NCI-H345 (cell line): ENCODE measurements at regions not wholly inside any gene's neighbourhood (a gene's known extent, or its start where the extent isn't known, plus 50 kb on each side); places are given as distances from the start of the nearest gene placed in this dataset.
"Not testable (repeated sequence)": the region's sequence is repeated elsewhere in the genome, so short reads cannot be mapped to it uniquely, and the experiment has no call there.

Experiments
- DNase-seq: peaks from one replicate; lab custom pipeline; 2025; lab: John Stamatoyannopoulos, UW

DNA sequence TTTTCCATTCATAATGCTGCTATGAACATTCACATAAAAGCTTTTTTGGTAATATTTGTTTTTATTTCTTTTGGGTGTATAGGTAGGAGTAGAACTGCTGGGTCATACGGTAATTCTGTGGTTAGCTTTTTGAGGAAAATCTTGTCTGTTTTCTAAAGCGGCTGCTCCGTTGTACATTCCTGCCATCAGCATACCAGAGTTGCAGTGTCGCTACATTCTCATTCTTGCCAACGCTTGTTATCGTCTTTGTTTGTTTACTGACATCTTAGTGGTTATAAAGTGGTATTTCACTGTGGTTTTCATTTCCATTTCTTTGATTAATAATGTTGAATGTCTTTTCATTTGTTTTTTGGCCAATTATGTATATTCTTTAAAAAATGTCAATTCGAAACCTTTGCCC is 469.8 kb upstream of the ZP4 start:
- no peak for DNase-seq

DNA sequence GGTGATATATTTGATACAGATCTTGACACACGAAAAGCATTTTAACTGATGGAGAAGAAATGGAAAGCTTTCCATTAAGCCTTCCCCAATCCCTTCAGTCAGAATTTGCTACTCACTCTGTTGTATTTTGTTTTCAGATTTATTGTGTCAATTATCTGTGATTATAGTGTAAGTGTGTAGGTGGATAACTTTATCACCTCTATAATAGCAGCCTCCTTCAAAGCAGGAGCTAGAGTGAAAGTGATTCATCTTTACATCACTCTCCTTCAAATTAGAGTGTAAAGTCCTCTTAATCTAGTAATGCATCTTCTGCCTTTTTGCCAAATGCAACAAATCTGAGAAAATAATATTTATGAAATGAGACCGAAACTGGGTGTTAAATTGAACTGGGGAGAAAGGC is 459.7 kb upstream of the ZP4 start:
- DNase-seq = no peak

DNA sequence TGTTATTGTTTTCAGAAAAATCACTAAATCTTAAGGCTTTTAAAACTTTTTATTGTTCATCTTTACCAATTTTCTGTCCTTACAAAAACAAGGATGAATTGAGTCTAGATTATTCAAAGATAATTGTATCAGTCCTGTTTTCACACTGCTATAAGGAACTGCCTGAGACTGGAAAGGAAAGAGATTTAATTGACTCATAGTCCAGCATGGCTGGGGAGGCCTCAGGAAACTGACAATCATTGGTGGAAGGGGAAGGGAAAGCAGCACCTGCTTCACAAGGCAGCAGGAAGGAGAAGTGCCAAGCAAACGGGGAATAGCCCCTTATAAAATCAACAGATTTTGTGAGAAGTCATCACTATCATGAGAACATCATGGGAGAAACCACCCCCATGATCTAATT is 455.6 kb upstream of the ZP4 start:
- no peak for DNase-seq

DNA sequence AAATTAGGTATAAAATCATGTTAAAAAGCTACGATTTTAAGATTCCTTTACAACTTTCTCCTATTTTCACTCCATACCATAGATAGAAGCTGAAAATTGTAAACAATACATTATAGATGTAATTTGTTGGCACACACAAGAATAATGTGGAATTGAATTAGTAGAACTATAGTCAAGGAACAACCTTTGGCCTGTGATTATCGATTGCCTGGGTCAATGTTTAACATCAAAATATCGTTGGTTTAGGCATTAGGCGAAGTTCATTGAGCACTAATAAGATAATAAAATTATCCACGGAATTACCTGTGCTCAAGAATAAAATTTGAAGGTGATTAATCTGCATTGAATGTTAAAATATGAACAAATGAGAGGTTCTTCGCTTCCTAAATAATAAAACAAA is 455.1 kb upstream of the ZP4 start:
- DNase-seq = no peak

DNA sequence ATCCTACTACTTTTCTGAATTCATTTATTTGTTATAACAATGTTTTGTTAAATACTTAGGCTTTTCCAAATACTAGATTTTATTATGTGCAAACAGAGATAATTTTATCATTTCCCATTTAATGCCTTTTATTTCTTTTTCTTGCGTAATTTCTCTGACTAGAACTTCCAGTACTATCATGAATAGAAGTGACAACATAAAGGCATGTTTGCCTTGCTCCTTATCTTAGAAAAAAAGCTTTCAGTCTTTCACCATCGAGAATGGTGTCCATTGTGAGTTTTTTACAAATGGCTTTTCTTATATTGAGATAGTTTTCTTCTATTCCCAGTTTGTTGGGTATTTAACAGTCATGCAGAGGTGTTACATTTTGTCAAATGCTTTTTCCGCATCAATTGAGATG is 453.1 kb upstream of the ZP4 start:
- DNase-seq = no peak

DNA sequence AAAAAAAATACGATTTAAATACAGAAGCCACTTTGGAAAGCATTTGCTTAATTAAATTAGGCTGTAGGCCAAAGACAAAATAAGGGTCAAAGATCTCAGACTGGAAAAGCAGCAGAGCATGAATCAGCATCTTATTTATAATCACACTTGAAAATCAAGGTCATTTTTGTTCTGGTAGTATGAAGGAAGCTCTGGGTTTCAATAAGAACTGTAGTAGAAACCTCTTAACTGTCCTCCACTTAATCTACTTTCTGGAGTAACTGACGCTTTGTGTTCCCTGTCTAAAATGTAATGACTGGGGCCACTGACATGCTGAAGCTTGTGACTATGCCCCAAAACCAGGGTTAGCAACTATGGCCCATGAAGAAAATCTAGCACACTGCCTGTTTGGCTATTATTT is 450.7 kb upstream of the ZP4 start:
- no peak for DNase-seq

DNA sequence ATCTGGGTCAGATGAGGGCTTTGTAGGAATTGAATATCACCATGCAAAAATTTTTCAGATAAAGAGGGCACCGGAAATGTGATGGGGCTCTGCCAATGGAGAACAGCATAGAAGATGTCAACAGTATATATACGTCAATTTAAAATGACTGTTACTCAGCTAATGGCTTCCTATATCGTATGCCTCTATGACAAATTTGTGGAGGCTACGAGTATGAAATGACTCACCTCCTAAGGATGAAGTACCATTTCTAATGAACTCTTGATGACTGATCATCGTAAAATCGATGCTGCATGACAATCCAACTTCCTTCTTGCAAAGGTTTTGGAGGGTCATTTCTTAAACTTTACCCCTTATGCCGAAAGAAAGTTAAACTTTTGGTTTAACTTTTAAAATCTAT is 450.3 kb upstream of the ZP4 start:
- no peak for DNase-seq

DNA sequence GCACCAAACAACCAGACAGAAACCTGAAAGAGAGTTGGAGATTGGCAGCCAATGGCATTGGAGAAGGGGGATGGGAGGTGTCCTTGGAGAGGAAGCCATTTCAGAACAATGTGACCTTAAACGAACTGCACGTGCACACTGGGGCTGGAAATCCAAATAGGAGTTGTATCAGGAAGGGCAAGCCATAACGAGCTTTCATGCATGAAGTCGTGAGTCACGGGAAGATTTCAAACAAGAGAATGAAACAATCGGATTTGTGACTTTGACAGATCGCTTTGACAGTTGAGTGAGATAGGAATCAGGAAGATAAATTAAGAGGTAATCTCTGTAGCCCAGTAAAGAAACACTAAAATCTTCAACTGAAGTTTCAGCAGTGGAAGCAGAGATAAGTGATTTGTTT is 445.8 kb upstream of the ZP4 start:
- no peak for DNase-seq

DNA sequence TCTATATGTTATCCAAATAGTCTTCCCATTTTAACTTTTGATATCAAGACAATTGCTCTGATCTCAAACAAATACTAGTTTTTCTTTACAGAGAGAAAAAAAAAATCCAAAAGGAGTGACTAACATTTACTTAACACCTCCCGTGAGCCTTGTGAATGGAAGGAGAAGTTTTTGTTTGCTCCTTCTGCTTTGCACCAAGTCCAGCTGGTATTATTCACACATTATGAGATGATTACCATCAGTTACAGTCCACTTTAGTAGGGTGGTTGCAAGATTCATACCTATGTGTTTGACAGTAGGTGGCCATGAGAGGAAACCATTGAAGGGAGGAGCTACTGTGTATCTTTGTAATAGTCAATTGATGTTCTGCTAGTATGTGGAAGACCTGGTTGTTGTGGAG is 443.4 kb upstream of the ZP4 start:
- no peak for DNase-seq

DNA sequence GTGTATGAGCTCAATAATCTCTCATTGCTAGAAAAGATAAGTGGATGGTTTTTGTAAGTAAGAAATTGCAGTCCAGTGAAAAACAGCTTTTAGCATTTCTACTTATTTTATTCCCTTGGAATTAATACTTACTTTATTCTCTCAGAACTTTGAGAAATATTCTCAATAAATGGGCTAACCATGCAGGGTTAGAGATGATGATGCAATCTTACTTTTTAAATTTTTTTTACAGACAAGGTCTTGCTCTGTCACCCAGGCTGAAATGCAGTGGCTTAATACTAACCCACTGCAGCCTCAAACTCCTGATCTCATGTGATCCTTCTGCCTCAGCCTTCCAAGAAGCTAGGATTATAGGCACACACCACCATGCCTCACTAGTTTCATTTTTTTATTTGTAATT is 440.8 kb upstream of the ZP4 start:
- no peak for DNase-seq

DNA sequence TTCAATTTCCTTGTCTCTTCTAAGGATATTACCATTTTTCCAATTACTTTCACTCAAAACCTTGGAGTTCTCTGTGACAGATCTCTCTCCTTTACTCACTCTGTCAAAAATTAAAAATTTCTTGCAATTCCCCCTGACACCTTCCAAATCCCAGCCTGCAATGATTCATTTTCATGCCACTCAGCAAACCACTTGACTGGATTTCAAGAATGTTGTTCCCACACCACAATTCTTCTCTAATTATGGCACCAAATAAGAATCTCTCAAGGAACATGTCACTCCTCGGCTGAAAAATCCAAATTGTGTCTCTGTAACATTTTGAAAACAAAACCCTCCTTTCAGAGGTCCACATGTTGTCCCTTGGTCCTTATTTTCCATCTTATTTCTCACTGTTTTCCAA is 438.9 kb upstream of the ZP4 start:
- DNase-seq = no peak

DNA sequence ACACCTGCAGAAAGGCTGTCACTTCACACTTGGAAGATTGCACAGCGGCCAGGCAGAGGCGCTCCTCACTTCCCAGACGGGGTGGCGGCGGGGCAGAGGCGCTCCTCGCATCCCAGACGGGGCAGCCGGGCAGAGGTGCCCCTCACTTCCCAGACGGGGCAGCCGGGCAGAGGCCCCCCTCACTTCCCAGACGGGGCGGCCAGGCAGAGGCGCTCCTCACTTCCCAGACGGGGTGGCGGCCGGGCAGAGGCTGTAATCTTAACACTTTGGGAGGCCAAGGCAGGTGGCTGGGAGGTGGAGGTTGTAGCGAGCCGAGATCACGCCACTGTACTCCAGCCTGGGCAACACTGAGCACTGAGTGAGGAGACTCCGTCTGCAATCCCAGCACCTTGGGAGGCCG is 436.3 kb upstream of the ZP4 start:
- DNase-seq = not testable (repeated sequence)

DNA sequence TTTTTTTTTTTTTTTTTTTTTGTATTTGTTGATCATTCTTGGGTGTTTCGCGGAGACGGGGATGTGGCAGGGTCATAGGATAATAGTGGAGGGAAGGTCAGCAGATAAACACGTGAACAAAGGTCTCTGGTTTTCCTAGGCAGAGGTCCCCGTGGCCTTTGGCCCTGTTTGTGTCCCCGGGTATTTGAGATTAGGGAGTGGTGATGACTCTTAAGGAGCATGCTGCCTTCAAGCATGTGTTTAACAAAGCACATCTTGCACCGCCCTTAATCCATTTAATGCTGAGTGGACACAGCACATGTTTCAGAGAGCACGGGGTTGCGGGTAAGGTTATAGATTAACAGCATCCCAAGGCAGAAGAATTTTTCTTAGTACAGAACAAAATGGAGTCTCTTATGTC is 435.8 kb upstream of the ZP4 start:
- not testable (repeated sequence) for DNase-seq

DNA sequence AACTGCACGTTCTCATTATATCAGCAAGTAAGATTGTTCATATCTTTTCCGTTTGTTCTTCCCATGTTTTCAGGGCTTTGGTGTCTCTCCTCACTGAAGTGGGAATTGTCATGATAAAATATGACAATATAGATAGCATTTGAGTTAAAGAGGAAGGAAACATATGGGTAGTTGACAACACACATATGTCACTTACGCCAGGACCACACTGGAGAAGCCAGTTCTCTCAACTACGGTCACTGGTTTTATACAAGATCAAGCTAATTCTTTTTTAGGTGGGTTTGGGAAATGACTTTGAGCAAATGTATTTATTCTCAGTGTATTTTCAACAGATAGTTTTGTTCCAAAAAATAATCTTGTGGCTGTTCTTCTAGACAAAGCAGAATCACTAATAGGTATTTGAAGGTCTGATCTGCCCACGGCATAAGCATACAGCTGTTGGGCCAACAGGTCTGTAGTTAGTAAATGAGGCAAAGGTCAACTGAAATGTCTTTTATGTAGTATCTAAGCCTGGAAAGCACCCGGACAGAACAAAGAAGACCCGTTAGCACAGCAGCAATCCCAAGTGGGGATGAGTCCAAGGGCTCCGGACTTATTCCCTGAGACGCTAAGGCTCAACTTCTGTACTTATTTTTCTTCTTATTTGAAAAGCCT is 433.6 kb upstream of the ZP4 start:
- no peak for DNase-seq

DNA sequence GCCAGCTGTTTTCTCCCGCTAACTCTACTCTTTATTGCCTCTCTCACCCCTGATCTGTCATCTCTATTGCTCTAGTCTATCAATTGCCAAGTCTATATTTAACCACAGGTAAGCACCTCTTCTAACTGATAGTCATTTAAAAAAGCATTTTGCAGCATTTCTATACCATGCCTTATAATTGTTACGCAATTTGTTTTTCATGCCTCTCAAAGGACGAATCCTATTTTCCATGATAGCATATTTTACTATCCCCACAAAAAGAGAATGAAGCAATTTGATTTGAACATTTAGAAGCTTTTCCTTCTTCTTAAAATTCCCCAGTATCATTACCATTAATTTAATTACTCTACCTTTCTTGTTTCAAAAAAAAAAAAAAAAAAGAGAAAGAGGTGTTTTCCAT is 432.8 kb upstream of the ZP4 start:
- no peak for DNase-seq

DNA sequence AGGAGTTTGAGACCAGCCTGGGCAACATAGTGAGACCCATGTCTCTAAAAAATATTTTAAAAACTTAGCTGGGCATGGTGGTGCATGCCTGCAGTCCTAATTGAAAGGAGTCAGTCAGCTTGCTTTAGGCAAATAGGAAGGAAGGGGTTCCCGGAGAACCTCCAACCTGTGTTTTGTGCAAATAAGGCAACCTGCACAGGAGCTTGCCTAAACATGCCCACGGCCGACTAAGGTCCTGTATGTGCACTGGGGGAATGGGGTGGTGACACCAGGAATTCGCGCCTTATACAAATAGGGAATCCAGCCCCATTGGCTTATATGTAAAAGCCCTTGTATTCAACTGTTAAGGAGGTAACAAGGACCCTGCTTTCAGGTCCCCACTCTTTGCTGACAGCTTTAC is 429.2 kb upstream of the ZP4 start:
- DNase-seq = no peak

DNA sequence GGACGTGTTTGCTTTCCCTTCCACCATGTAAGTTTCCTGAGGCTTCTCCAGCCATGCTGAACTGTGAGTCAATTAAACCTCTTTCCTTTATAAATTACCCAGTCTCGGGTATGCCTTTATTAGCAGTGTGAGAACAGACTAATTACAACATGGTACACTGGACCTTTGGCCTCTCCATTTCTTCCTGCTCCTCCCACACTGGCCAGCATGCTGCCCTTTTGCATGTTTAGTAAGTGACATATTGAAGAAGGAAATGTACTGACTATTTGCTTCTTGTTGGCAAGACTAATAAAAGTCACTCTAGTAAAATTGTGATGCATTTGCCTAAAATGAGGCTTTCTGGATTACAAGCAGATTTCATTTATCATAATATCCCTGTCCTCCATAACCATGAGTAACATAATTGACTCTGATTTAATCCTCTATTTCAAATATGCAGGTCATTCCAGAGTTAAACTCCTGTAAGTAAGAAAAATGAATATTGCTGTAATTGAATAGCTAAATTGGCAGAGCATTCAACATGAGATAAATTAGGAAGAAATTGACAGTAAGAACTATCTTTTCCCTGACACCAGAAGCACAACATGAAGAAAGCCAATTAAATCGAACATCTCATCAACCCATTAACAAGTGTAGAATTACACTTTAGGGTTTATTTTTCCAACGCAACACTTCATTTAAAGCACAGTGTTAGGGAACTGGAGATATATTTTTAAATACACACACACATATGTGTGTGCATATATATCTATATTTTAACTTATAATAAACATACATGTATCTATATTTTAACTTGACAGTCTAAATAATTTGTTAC is 427.8 kb upstream of the ZP4 start:
- DNase-seq = no peak

DNA sequence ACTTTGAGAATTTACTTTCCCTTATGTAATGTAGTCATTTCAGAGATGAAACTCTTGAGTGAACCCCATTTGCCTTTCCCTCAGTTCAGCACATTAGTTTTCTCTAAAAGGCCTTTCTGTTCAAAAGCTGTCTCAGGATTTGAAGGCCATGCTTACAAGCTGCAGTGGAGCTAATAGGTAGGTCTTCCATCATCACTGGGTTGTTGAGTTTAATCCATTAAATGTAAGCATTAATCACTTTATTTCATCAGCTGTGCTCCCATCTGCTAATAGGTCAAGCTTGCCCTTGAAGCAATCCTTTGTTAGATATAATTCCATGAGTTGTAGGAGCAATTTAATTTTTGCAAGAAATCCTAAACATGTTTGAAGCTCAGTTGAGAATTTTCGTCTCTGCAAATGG is 422.2 kb upstream of the ZP4 start:
- no peak for DNase-seq

DNA sequence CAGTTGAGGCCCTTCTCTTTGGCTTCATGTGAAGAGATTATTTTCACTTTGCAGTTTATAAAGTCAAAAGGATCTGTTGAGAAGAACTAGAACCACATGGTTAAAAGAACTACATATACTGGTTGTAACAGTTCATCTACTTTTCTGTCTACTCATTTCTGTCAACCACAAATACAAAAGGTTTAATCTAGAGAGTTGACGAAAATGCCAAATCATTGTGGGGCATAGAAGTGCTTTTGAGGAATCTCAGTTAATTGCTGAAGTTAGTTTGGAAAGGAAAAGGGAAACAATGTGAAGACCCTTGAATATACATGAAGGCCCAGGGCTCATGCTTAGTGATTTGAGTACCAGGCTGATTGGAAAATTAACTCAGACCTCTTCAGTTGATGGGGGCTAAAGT is 415.7 kb upstream of the ZP4 start:
- DNase-seq = no peak

DNA sequence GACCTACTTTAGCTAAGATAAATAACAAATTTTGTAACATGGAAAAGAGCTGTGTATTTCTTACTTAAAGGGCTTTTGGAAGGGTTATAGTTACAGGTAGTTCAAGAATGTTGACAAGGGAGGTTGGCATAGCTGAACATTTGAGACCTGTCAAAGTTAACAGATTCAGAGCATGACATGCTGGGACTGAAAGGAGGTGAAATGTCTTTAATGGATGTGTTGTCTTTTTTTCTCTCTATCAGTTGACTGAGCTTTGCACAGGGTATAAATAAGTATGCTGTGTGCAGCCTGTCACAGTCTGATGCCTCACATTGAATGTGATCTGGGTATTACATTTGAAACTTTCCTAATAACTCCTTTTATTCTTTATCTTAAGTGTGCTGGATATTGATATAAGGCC is 411.9 kb upstream of the ZP4 start:
- no peak for DNase-seq

DNA sequence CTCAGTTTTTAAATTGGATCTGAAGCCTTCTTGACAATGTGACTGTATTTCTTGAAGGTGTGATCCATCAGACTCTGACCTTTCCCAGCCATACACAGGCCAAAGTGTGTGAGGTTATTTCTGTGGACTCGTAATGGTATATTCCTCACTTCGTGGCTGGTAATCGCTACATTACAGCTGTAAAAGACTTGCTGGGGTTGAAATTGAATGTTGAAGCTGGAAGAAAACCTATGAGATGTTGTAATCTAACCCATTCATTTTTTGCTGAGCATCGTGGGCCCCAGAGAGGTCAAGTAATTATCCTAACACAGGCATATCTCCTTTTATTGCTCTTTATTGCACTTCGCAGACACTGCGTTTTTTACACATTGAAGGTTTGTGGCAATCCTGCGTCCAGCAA is 405.6 kb upstream of the ZP4 start:
- DNase-seq = no peak

DNA sequence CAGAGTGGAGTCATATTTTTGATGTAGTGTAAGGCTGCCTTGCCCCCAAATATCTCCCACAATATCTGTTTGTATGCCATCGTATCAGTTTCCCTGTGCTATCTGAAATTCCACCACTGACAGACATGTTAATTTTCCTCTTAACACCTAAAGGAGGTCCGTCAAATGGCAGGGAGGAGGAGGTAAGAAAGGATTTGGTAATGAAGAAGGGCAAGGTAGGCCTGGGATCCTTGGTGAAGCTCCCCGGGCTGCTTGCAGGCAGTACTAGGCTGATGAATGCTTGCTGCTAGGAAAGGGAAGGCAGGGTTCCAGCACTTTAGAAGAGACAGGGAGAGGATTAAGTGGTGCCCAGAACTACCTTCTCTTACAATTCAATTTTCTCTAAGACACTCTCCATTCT is 402.4 kb upstream of the ZP4 start:
- no peak for DNase-seq

DNA sequence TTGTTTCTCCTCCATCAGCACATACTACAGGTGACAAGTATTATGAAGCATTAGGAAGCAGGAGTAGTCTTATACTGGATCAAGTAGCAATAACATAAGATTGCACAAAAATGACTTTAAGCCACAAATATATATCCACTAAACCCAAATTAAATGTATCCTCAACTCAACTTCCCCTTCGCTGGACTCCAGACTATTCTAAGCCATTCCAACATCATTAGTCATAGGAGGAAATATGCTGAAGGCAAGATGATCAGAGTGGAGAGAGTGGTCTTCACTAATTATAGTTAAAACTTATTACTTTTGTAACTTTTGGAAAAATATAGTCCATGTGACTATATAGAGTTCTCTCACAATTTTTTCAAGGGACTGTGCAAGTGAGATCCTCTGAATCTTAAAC is 390.7 kb upstream of the ZP4 start:
- no peak for DNase-seq
